ENCODE measurements at regions not wholly inside any gene's neighbourhood (a gene's known extent, or its start where the extent isn't known, plus 50 kb on each side); places are given as distances from the start of the nearest gene placed in this dataset.

- TF ChIP-seq CTCF (conservative IDR thresholded peaks at IDR 0.05; ENCODE audit: low read length): no peak
- no peak for TF ChIP-seq EZH2phosphoT487 (IDR thresholded peaks at IDR 0.05; ENCODE audit: borderline replicate concordance, low read depth, low read length)
These were observed 570.2 kb downstream of the ARL4A start for GRCh38 chr7:13257661-13258060.

Measured in OCI-LY7 (cell line).